ENCODE measurements at regions not wholly inside any gene's neighbourhood (a gene's known extent, or its start where the extent isn't known, plus 50 kb on each side); places are given as distances from the start of the nearest gene placed in this dataset.
"Not testable (repeated sequence)": the region's sequence is repeated elsewhere in the genome, so short reads cannot be mapped to it uniquely, and the experiment has no call there.

DNA sequence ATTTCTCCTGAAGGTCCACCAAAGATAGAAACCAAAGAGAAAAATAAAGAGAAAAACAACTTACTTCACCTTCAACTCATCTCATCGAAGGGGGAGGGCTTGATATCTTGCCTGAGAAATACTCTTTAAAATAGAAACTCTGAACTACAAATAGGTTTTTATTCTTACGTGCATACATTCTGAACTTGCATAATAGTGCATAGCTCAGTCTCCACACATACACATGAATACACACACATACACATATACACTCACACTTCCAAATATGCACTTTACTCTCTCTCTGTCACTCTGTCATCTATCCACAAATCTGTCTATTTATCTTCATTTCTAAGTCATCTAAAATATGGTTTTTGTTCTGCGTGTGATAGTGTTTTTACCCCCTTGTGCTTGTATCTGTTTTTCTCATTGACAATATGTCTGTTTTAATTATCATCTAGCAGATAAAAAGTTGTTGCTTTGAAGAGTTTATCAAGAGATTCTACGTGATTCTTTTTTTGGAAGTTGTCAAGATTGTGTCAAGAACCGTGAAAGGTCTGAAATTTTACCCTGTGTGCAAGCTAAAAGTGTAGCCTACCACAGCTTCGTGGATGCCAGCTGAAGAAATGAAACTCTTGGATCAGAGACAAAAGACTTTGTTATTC is 468.8 kb downstream of the EPM2A start:
- no peak for DNase-seq

DNA sequence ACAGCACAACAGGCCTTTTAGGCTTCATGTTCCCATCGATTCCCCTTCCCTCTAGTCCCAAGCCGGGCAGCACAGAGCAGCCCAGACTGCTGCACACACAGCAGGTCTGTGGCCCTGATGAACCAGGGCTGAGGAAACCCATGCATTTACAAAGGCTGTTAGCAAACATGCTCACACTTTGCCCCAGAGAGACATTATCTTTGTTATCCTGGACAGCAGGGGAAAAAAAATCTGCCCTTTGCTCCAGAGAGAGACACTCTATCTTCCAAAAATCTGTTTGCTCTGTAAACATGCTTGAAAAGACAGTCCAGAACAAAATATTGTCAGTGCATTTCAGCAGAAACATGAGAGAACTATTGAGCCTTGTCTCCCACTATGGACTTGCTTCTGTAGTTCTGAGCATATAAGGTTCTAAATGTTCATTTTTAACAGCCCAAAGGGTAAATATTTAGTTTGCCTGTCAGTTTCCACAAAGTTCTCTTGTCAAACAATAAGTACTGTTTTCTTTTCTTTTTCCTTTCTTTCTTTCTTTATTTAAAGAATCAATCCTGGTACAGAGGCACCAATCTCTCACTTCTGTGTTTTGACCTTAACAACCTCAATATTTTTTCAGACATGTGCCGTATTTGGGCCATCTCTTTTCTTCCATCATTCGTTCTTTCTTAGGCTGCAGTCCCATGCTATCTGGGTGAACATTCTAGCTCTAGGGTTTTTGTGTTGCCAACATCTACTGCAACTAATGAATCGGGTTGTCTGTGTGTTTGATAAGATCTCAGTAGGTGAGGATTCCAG is 468.0 kb downstream of the EPM2A start:
- DNase-seq, result no peak

DNA sequence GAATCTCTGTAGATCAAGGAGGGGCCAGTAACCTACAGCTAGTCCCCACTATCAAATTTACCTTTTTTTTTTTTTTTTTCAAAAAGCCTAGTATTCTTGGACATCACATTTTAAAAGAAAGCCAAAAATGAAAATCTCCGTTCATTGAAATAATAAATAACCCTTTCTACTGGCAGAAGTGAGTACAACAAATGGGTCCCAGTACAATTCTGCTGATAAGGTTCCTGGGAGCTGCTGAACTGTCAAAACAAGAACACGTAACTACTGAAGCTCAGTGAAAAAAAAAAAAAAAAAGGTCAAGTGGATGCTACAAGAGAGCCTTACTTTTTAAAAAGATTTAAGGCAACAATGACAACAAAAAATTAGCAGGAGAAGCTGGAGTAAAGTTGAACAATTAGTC is 464.9 kb downstream of the EPM2A start:
- DNase-seq, result no peak

DNA sequence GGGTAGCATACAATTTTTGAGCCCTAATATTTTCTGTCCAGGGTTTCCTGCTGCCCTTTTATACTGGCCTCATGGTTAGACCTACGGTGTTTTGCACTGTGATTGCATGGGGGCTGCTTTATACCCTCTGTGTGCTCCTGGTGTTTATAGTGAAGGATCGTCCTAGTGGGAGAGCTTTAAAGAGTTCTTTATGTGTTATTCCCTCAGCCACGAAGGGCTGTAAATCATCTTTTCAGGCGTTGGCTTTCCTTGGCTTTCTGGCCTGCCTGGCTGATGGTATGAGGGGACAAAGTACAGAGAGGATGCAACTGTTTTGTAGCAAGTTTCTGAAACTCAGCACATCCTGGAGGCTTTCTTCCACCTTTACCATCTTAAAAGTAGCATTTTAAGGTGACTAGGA is 464.3 kb downstream of the EPM2A start:
- no peak for DNase-seq

GRCh38 chr6:145271577-145271976 is 463.7 kb downstream of the EPM2A start:
- no peak for DNase-seq

DNA sequence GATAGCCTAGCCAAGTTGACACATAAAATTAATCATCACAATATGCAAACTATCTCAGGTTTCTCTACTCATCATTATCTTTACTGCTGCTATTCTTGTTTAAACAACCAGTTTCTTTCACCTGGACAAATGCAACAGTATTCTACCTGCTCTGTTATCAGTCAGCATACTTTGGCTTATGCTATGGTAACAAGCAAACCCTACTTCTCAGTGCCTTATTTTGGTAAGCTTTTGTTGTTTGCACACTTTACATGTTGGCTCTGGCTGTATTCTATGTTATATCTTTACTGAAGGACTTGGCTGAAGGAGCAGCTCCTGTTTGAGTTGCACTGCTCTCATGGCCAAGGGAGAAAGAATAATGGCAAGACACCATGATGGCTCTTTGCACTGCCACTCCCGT is 463.1 kb downstream of the EPM2A start:
- no peak for DNase-seq

DNA sequence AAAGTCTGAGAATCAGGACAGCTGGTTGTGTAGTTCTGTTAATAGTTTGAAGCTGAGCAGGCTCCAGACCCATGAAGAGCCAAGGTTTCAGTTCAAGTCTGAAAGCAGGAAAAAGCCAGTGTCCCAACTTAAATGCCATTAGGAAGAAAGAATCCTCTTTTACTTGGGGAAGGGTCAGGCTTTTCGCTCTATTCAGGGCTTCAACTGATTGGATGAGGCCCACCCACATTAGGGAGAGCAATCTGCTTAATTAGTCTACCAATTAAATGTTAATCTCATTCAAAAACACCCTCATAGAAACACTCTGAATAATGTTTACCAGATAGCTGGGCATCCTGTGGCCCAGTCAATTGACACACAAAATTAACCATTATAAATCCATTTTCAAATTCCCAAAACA is 462.2 kb downstream of the EPM2A start:
- no peak for DNase-seq

- no peak for DNase-seq
Observed at GRCh38 chr6:145274083-145274482, 461.2 kb downstream of the EPM2A start.

DNA sequence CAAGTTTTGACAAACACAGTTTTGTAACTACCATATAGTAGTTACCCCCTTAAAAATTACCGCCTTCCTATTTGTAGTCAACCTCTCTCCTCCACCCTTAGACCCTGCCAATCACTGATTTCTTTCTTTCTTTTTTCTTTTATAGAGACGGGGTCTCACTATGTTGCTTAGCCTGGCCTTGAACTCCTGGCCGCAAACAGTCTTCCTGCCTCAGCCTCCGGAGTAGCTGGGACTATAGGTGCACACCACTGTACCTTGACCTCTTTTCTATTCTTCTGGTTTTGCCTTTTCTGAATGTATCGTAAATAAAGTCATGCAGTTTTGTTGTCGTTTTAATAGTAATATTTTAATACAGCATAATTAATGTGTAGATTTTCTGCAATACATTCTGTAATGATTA is 460.3 kb downstream of the EPM2A start:
- DNase-seq, result no peak

DNA sequence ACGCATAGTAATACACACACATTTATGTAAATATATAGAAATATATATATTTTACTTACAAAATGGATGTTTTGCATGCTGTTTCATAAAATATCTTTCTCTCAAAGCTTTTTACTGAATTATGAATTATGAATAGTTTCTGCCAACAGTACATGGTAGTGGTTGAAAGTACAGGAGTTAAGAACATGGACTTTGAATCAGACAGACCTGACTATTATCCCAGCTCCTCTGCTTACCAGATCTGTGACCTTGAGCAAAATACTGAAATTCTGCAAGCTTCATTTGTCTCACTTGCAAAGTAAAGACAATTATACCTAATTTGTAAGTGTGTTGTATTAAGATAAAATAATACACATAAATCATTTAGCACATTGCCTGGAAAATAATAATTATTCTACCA is 459.5 kb downstream of the EPM2A start:
- no peak for DNase-seq

GRCh38 chr6:145276756-145277155 is 458.6 kb downstream of the EPM2A start:
- DNase-seq, result no peak

- DNase-seq, result no peak
Observed at GRCh38 chr6:145277358-145278086, 457.8 kb downstream of the EPM2A start.

DNA sequence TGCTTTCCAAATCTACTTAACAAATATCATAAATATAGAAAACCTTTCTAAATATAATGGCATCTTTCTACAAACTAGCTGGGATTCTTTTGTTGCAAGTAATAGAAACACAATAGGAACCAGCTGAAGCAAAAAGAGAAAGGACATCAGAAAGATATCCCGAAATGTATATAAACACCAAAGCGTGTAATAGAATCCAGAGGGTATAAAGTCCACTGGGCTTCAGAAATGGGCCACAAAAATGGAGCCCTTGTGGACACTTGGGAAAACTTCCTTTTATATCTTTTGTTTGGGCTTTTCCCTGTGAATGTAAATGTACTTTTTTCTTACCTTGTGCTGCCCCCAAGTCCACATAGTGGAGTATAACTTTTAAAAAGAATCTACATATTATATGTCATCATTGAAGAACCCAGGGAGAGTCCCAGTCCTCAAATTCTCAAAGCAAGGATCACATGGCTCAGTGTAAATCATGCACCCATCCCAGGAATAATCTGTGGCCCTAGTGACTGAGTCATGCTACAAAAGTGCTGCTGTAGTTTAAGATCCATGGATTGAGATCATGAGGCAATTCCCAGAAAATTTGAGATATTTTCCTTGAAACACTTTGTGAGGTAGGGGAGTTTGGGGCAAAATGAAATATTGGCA is 457.0 kb downstream of the EPM2A start:
- DNase-seq, result no peak

- no peak for DNase-seq
Observed at GRCh38 chr6:145279551-145279950, 455.8 kb downstream of the EPM2A start.

GRCh38 chr6:145279993-145280392 is 455.3 kb downstream of the EPM2A start:
- DNase-seq, result no peak

DNA sequence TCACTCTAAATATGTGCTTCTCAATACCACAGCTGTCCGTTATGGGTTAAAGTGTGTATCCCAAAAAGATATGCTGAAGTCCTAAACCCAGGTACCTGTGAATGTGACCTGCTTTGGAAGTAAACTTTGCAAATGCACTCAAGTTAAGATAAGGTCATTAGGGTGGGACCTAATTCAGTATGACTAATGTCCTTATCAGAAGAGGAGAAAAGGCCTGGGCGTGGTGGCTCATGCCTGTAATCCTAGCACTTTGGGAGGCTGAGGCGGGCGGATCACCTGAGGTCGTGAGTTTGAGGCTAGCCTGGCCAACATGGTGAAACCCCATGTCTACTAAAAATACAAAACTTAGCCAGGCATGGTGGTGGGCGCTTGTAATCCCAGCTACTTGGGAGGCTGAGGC is 452.1 kb downstream of the EPM2A start:
- not testable (repeated sequence) for DNase-seq

GRCh38 chr6:145283856-145284255 is 451.5 kb downstream of the EPM2A start:
- no peak for DNase-seq

DNA sequence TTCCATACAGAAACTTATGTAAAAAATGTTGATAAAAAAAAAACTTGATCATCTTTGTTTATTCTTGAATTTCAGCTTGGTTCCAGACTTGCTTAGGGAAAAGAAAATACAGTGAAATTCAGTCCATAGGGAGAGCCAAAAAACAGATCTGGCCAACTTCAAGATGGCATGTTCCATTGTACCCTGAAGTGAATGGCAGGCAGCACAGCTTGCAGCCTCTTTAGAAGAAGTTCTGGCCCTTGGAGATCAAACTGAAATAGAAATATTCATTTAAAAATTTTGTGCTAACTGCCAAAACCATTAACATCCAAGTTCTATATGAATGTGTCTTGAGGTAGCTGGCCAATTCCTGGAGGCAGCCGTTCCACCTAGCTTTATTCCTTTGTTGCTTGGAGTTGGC is 448.4 kb downstream of the EPM2A start:
- no peak for DNase-seq

DNA sequence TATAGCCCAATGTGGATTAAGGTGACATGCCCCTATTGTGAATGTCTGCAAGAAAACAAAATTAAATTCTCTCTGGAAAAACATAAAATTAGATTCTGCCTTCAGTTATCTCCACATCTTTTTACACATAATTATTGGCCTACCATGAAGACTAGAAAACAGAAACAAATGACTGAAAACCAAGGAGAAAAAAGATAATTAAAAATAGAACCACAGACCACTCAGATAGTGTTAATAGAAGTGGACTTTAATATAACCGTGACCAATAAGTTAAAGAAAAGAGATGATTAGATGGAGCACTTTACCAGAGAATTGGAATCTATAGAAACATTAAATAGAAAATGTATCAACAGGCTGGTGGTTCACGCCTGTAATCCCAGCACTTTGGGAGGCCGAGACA is 445.7 kb downstream of the EPM2A start:
- no peak for DNase-seq

- no peak for DNase-seq
Observed at GRCh38 chr6:145290122-145290521, 445.2 kb downstream of the EPM2A start.

GRCh38 chr6:145292066-145292465 is 443.3 kb downstream of the EPM2A start:
- DNase-seq, result no peak

GRCh38 chr6:145294942-145295341 is 440.4 kb downstream of the EPM2A start:
- no peak for DNase-seq

- DNase-seq, result no peak
Observed at GRCh38 chr6:145295746-145296145, 439.6 kb downstream of the EPM2A start.

DNA sequence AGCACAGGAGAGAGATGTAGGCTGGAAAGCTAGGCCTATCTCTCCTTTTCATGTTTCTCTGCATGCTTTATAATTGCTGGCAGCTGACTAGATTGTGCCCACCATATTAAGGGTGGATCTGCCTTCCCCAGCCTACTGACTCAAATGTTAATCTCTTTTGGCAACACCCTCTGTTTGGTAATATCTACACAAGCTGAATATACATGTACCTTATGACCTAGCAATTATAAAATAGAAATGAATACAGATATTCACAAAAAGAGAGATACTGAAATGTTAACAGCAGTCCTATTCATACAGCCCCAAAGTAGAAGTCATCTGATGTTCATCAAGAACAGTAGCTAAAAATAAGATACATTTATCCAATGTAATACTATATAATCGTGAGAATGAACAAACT is 429.6 kb downstream of the EPM2A start:
- no peak for DNase-seq

All from retina (tissue), 1 donor.